ENCODE measurements at regions not wholly inside any gene's neighbourhood (a gene's known extent, or its start where the extent isn't known, plus 50 kb on each side); places are given as distances from the start of the nearest gene placed in this dataset.

GRCh38 chr5:98713027-98713426 is 60.4 kb upstream of the RGMB start:
- no peak for TF ChIP-seq CTCF (IDR thresholded peaks at IDR 0.05)
- H3K27ac ChIP-seq (ENCODE audit: low read depth in 1 of 2, low read length in 2 of 2): no peak overlapping the region
- no peaks in the 10 kb centered on the region for H4K20me1 ChIP-seq (ENCODE audit: insufficient read depth, low read length)
- Mint-ChIP-seq H3K4me1 (no peaks in the 10 kb centered on the region), H3K27ac (no peak overlapping the region), H3K9me3 (peaks cover 0 to 6% (median 2%) of the 10 kb centered on the region in 7 donors), H3K4me3 (no peak overlapping the region), H3K27me3 (ENCODE audit: low read depth in 3 of 3) (peaks cover 0 to 1% (median 0%) of the 10 kb centered on the region in 3 donors), H3K36me3 (no peaks in the 10 kb centered on the region)
- H3K36me3 ChIP-seq (replicated peaks in 1 of 2; ENCODE audit: control insufficient read depth in 1 of 2, insufficient read depth in 2 of 2, low read length in 2 of 2): no peaks in the 10 kb centered on the region
- H2AFZ ChIP-seq (ENCODE audit: insufficient read depth, low read depth, low read length, poor library complexity, severe bottlenecking): no peak overlapping the region
- H3K9me3 ChIP-seq (replicated peaks in 1 of 2; ENCODE audit: control insufficient read depth in 1 of 2, insufficient read depth in 1 of 2, low read length in 2 of 2): no peaks in the 10 kb centered on the region
- H3K79me2 ChIP-seq (ENCODE audit: insufficient read depth, low read length): no peaks in the 10 kb centered on the region
- DNase-seq: no peak
- no peak overlapping the region for H3K4me3 ChIP-seq (replicated peaks in 1 of 3; ENCODE audit: low read depth in 2 of 3, low read length in 3 of 3)
- intact Hi-C loops (cut with micrococcal nuclease): no loop called here
- H3K27me3 ChIP-seq (ENCODE audit: control insufficient read depth in 2 of 2, insufficient read depth in 2 of 2, low read length in 2 of 2): no peaks in the 10 kb centered on the region
- no peak overlapping the region for H3K4me2 ChIP-seq (replicated peaks; ENCODE audit: extremely low read depth, low read length, poor library complexity, severe bottlenecking)
- H3K9ac ChIP-seq (ENCODE audit: insufficient read depth, low read length, poor library complexity, severe bottlenecking): no peak overlapping the region
- no peaks in the 10 kb centered on the region for H3K4me1 ChIP-seq (ENCODE audit: control insufficient read depth in 1 of 2, insufficient read depth in 2 of 2, low read length in 2 of 2)

GRCh38 chr5:98713856-98714255 is 59.6 kb upstream of the RGMB start:
- Histone ChIP-seq H3K27me3 (ENCODE audit: control insufficient read depth in 2 of 2, insufficient read depth in 2 of 2, low read length in 2 of 2) (no peaks in the 10 kb centered on the region), H4K20me1 (ENCODE audit: insufficient read depth, low read length) (no peaks in the 10 kb centered on the region), H3K79me2 (ENCODE audit: insufficient read depth, low read length) (no peaks in the 10 kb centered on the region), H3K27ac (ENCODE audit: low read depth in 1 of 2, low read length in 2 of 2) (no peak overlapping the region), H3K4me2 (replicated peaks; ENCODE audit: extremely low read depth, low read length, poor library complexity, severe bottlenecking) (no peak overlapping the region), H3K36me3 (replicated peaks in 1 of 2; ENCODE audit: control insufficient read depth in 1 of 2, insufficient read depth in 2 of 2, low read length in 2 of 2) (no peaks in the 10 kb centered on the region), H2AFZ (ENCODE audit: insufficient read depth, low read depth, low read length, poor library complexity, severe bottlenecking) (no peak overlapping the region), H3K4me3 (replicated peaks in 1 of 3; ENCODE audit: low read depth in 2 of 3, low read length in 3 of 3) (no peak overlapping the region), H3K9me3 (replicated peaks in 1 of 2; ENCODE audit: control insufficient read depth in 1 of 2, insufficient read depth in 1 of 2, low read length in 2 of 2) (no peaks in the 10 kb centered on the region), H3K4me1 (ENCODE audit: control insufficient read depth in 1 of 2, insufficient read depth in 2 of 2, low read length in 2 of 2) (no peaks in the 10 kb centered on the region), H3K9ac (ENCODE audit: insufficient read depth, low read length, poor library complexity, severe bottlenecking) (no peak overlapping the region)
- Mint-ChIP-seq H3K9me3 (peaks cover 0 to 9% (median 5%) of the 10 kb centered on the region in 7 donors), H3K4me1 (no peaks in the 10 kb centered on the region), H3K27me3 (ENCODE audit: low read depth in 3 of 3) (peaks cover 0 to 1% (median 0%) of the 10 kb centered on the region in 3 donors), H3K4me3 (no peak overlapping the region), H3K27ac (no peak overlapping the region), H3K36me3 (no peaks in the 10 kb centered on the region)
- no peak for TF ChIP-seq CTCF (IDR thresholded peaks at IDR 0.05)
- intact Hi-C loops (cut with micrococcal nuclease): no loop called here
- DNase-seq: no peak
